Neural cell (in vitro differentiated cells): ENCODE measurements at regions not wholly inside any gene's neighbourhood (a gene's known extent, or its start where the extent isn't known, plus 50 kb on each side); places are given as distances from the start of the nearest gene placed in this dataset.

Experiments
- EP300 ChIP-seq: fragments of 450-650 bp; conservative IDR thresholded peaks from 2 replicates; pipeline ENCODE4 v1.6.1; 2014; ENCODE audit warnings: antibody characterized with exemption, mild to moderate bottlenecking, moderate library complexity; ENCODE audit not compliant: poor library complexity, severe bottlenecking
- EZH2 ChIP-seq: fragments of 200-600, 300-800 bp; shearing (Covaris generic), sonication (generic); IDR thresholded peaks from 2 replicates; pipeline ENCODE4 v1.6.1; 2014; ENCODE audit warnings: antibody characterized with exemption, low read length, borderline replicate concordance, mild to moderate bottlenecking; ENCODE audit not compliant: insufficient read depth, poor library complexity, severe bottlenecking
- POLR2AphosphoS5 ChIP-seq: IDR thresholded peaks from 2 replicates; pipeline ENCODE4 v1.6.1; 2012
- RAD21 ChIP-seq: fragments of 450-650 bp; conservative IDR thresholded peaks from 2 replicates; pipeline ENCODE4 v1.6.1; 2014; ENCODE audit warnings: antibody characterized with exemption, mild to moderate bottlenecking, moderate library complexity
- REST ChIP-seq: IDR thresholded peaks from 2 replicates; pipeline ENCODE4 v1.6.1; 2012; ENCODE audit warnings: borderline replicate concordance
- TAF1 ChIP-seq: IDR thresholded peaks from 2 replicates; pipeline ENCODE4 v1.6.1; 2012; ENCODE audit warnings: low read depth
- TF ChIP-seq, protein P1 (sequence below): fragments of 450-650 bp; IDR thresholded peaks from 2 replicates; pipeline ENCODE4 v1.5.1; 2014; ENCODE audit warnings: antibody characterized with exemption, mild to moderate bottlenecking, moderate library complexity; ENCODE audit not compliant: poor library complexity, severe bottlenecking

- no peak for TF ChIP-seq EP300
- TF ChIP-seq, protein P1, sequence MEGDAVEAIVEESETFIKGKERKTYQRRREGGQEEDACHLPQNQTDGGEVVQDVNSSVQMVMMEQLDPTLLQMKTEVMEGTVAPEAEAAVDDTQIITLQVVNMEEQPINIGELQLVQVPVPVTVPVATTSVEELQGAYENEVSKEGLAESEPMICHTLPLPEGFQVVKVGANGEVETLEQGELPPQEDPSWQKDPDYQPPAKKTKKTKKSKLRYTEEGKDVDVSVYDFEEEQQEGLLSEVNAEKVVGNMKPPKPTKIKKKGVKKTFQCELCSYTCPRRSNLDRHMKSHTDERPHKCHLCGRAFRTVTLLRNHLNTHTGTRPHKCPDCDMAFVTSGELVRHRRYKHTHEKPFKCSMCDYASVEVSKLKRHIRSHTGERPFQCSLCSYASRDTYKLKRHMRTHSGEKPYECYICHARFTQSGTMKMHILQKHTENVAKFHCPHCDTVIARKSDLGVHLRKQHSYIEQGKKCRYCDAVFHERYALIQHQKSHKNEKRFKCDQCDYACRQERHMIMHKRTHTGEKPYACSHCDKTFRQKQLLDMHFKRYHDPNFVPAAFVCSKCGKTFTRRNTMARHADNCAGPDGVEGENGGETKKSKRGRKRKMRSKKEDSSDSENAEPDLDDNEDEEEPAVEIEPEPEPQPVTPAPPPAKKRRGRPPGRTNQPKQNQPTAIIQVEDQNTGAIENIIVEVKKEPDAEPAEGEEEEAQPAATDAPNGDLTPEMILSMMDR, result no peak
- TF ChIP-seq POLR2AphosphoS5, result no peak
- no peak for TF ChIP-seq RAD21
- no peak for TF ChIP-seq TAF1
- TF ChIP-seq EZH2, result no peak
- no peak for TF ChIP-seq REST
Measured at GRCh38 chr13:111974341-111974640, 92.7 kb upstream of the SOX1 start.
